OCI-LY3 (cell line): ENCODE measurements at regions not wholly inside any gene's neighbourhood (a gene's known extent, or its start where the extent isn't known, plus 50 kb on each side); places are given as distances from the start of the nearest gene placed in this dataset.

Experiments
- H2AFZ ChIP-seq: fragments of 200-600, 300-600 bp; shearing (Covaris generic); 2 replicates; pipeline ENCODE4 v1.6.0; 2014; ENCODE audit warnings: antibody characterized with exemption, low read depth, low read length
- H3K27ac ChIP-seq: fragments of 200-600, 300-600 bp; sonication (generic); 2 replicates; pipeline ENCODE4 v1.5.1; 2014; ENCODE audit warnings: mild to moderate bottlenecking, low read length, moderate library complexity, mixed read lengths
- H3K27me3 ChIP-seq: fragments of 200-600, 300-600 bp; sonication (generic); 2 replicates; pipeline ENCODE4 v1.6.1; 2014; ENCODE audit warnings: low read depth, low read length, mixed read lengths
- H3K36me3 ChIP-seq: fragments of 200-600, 300-600 bp; sonication (generic); replicated peaks from 2 replicates; pipeline ENCODE3; 2014; ENCODE audit warnings: low read depth, low read length, mixed read lengths
- H3K4me1 ChIP-seq: fragments of 300-600, 200-600 bp; sonication (generic); 2 replicates; pipeline ENCODE4 v1.6.1; 2014; ENCODE audit warnings: low read length, mixed read lengths
- H3K4me2 ChIP-seq: fragments of 200-600, 300-600 bp; sonication (generic); 2 replicates; pipeline ENCODE4 v1.6.1; 2014; ENCODE audit warnings: low read length, mixed read lengths
- H3K4me3 ChIP-seq: fragments of 300-600, 200-600 bp; sonication (generic); 2 replicates; pipeline ENCODE4 v1.5.1; 2014; ENCODE audit warnings: antibody characterized with exemption, mild to moderate bottlenecking, low read length, moderate library complexity
- H3K79me2 ChIP-seq: fragments of 300-600, 200-600 bp; shearing (Covaris generic); 2 replicates; pipeline ENCODE4 v1.6.1; 2014; ENCODE audit warnings: mild to moderate bottlenecking, low read length, mixed read lengths
- H3K9ac ChIP-seq: fragments of 300-600, 200-600 bp; shearing (Covaris generic); 2 replicates; pipeline ENCODE4 v1.6.0; 2014; ENCODE audit warnings: mild to moderate bottlenecking, low read length, moderate library complexity
- H3K9me3 ChIP-seq: fragments of 200-600, 300-600 bp; shearing (Covaris generic); 2 replicates; pipeline ENCODE4 v1.6.1; 2014; ENCODE audit warnings: low read length, mixed read lengths; ENCODE audit not compliant: insufficient read depth
- H4K20me1 ChIP-seq: fragments of 200-600, 300-600 bp; sonication (generic); 2 replicates; pipeline ENCODE4 v1.6.1; 2016; ENCODE audit warnings: low read length, mixed read lengths; ENCODE audit not compliant: insufficient read depth
- CTCF ChIP-seq: fragments of 200-600, 300-600 bp; sonication (generic); IDR thresholded peaks from 2 replicates; pipeline ENCODE4 v1.5.1; 2014; ENCODE audit warnings: antibody characterized with exemption, low read length, low read depth
- EZH2phosphoT487 ChIP-seq: fragments of 200-600 bp; shearing (Covaris generic); IDR thresholded peaks from 2 replicates; pipeline ENCODE4 v1.6.1; 2018; ENCODE audit warnings: antibody characterized with exemption, mixed run types, low read depth

- Histone ChIP-seq H3K79me2 (no peaks in the 10 kb centered on the region), H2AFZ (no peak overlapping the region), H4K20me1 (no peaks in the 10 kb centered on the region), H3K9me3 (no peaks in the 10 kb centered on the region), H3K4me3 (no peak overlapping the region), H3K4me2 (no peak overlapping the region), H3K36me3 (no peaks in the 10 kb centered on the region), H3K27ac (no peak overlapping the region), H3K9ac (no peak overlapping the region), H3K27me3 (peaks cover 12% of the 10 kb centered on the region; the same call in 1 of the 2 replicates), H3K4me1 (no peaks in the 10 kb centered on the region)
- TF ChIP-seq EZH2phosphoT487 (no peak), CTCF (no peak)
These were observed 641.0 kb upstream of the CAMK1G start for GRCh38 chr1:208942394-208943130.

- no peak overlapping the region for H3K4me2 ChIP-seq
- no peaks in the 10 kb centered on the region for H3K79me2 ChIP-seq
- H3K4me1 ChIP-seq, result no peaks in the 10 kb centered on the region
- H3K9me3 ChIP-seq, result no peaks in the 10 kb centered on the region
- no peak overlapping the region for H3K27ac ChIP-seq
- no peaks in the 10 kb centered on the region for H4K20me1 ChIP-seq
- TF ChIP-seq CTCF (no peak), EZH2phosphoT487 (no peak)
- H3K4me3 ChIP-seq, result no peak overlapping the region
- H3K36me3 ChIP-seq, result no peaks in the 10 kb centered on the region
- H3K27me3 ChIP-seq, result peaks cover 15% of the 10 kb centered on the region; the same call in 1 of the 2 replicates
- H3K9ac ChIP-seq, result no peak overlapping the region
- H2AFZ ChIP-seq, result no peak overlapping the region
These were observed 640.2 kb upstream of the CAMK1G start for GRCh38 chr1:208943291-208943690.

GRCh38 chr1:208944981-208945451 lies 638.5 kb upstream of the CAMK1G start:
- Histone ChIP-seq H3K4me1 (no peaks in the 10 kb centered on the region), H3K36me3 (no peaks in the 10 kb centered on the region)

More at GRCh38 chr1:208944981-208945451, 638.5 kb upstream of the CAMK1G start:
- peaks cover 14% of the 10 kb centered on the region; the same call in 1 of the 2 replicates for H3K27me3 ChIP-seq
- H3K9me3 ChIP-seq, result no peaks in the 10 kb centered on the region
- H3K4me2 ChIP-seq, result no peak overlapping the region
- H3K9ac ChIP-seq, result no peak overlapping the region
- H3K27ac ChIP-seq, result no peak overlapping the region
- no peaks in the 10 kb centered on the region for H4K20me1 ChIP-seq
- H2AFZ ChIP-seq, result no peak overlapping the region
- no peak for TF ChIP-seq CTCF
- TF ChIP-seq EZH2phosphoT487, result no peak
- no peaks in the 10 kb centered on the region for H3K79me2 ChIP-seq
- H3K4me3 ChIP-seq, result no peak overlapping the region
